GM23338 (cell line): ENCODE measurements at regions not wholly inside any gene's neighbourhood (a gene's known extent, or its start where the extent isn't known, plus 50 kb on each side); places are given as distances from the start of the nearest gene placed in this dataset.
A peak's percentile ranks its signal among the peaks of the same experiment; 100 is the strongest.

Experiments used
- CREB1 ChIP-seq: fragments of 250-450 bp; sonication (Bioruptor Pico); IDR thresholded peaks from 2 replicates; pipeline ENCODE4 v1.5.0; 2020; ENCODE audit warnings: low read depth, mild to moderate bottlenecking, moderate library complexity
- CTCF ChIP-seq, 2 experiments: fragments of 200-600 bp in 1 of 2; sonication (generic) in 1 of 2; conservative IDR thresholded peaks; 2 replicates each; pipeline versions ENCODE4 v1.5.1 to v1.6.1; 2016 to 2017; ENCODE audit warnings: antibody characterized with exemption in 2 of 2, low read depth in 2 of 2, mild to moderate bottlenecking in 2 of 2, moderate library complexity in 1 of 2
- ETS1 ChIP-seq: IDR thresholded peaks from 2 replicates; pipeline ENCODE4 v1.6.1; 2016; ENCODE audit warnings: antibody characterized with exemption
- EZH2 ChIP-seq: fragments of 200-600 bp; sonication (generic); IDR thresholded peaks from one replicate; pipeline ENCODE4 v1.8.0; 2017; ENCODE audit warnings: antibody characterized with exemption, mild to moderate bottlenecking, low read depth; ENCODE audit not compliant: unreplicated experiment
- EZH2phosphoT487 ChIP-seq: fragments of 200-600 bp; sonication (generic); IDR thresholded peaks from one replicate; pipeline ENCODE4 v1.8.1; 2018; ENCODE audit warnings: antibody characterized with exemption; ENCODE audit not compliant: unreplicated experiment
- JUNB ChIP-seq: IDR thresholded peaks from one replicate; pipeline ENCODE4 v1.6.1; 2016; ENCODE audit warnings: antibody characterized with exemption; ENCODE audit not compliant: unreplicated experiment
- NANOG ChIP-seq: IDR thresholded peaks from 2 replicates; pipeline ENCODE4 v1.6.1; 2016; ENCODE audit warnings: antibody characterized with exemption, borderline replicate concordance
- POLR2AphosphoS5 ChIP-seq: IDR thresholded peaks from 2 replicates; pipeline ENCODE4 v1.6.1; 2016; ENCODE audit warnings: antibody characterized with exemption, low read depth
- REST ChIP-seq: IDR thresholded peaks from one replicate; pipeline ENCODE4 v1.6.1; 2018; ENCODE audit warnings: antibody characterized with exemption; ENCODE audit not compliant: unreplicated experiment
- STAT1 ChIP-seq: IDR thresholded peaks from one replicate; pipeline ENCODE4 v1.6.1; 2016; ENCODE audit warnings: antibody characterized with exemption; ENCODE audit not compliant: unreplicated experiment
- ZNF114 ChIP-seq: fragments of 250-450 bp; sonication (Bioruptor Pico); IDR thresholded peaks from 2 replicates; pipeline ENCODE4 v1.5.0; 2020; ENCODE audit warnings: mild to moderate bottlenecking, moderate library complexity
- ZNF331 ChIP-seq: fragments of 250-450 bp; sonication (Bioruptor Pico); IDR thresholded peaks from 2 replicates; pipeline ENCODE4 v1.5.0; 2020; ENCODE audit warnings: low read depth, mild to moderate bottlenecking, moderate library complexity
- ZNF462 ChIP-seq: fragments of 250-450 bp; sonication (Bioruptor Pico); IDR thresholded peaks from 2 replicates; pipeline ENCODE4 v1.5.0; 2020; ENCODE audit warnings: mild to moderate bottlenecking, moderate library complexity

GRCh38 chr10:131496351-131497052 lies 185.0 kb upstream of the TCERG1L start:
- TF ChIP-seq CTCF (conservative IDR thresholded peaks at IDR 0.05; ENCODE audit: low read depth in 2 of 2) (peak; percentile 14 to 34; a peak in 1 of 4 replicates), POLR2AphosphoS5 (no peak), EZH2 (no peak), EZH2phosphoT487 (no peak), REST (no peak), JUNB (no peak), NANOG (no peak), STAT1 (no peak), CREB1 (CRISPR knock-in tag) (no peak), ETS1 (no peak), ZNF331 (CRISPR knock-in tag) (no peak), ZNF114 (CRISPR knock-in tag) (no peak), ZNF462 (CRISPR knock-in tag) (no peak)
